Smooth muscle cell (in vitro differentiated cells): ENCODE measurements at regions not wholly inside any gene's neighbourhood (a gene's known extent, or its start where the extent isn't known, plus 50 kb on each side); places are given as distances from the start of the nearest gene placed in this dataset.

Experiments used
- DNase-seq: peaks from one replicate; lab custom pipeline; 2025; ENCODE audit not compliant: unreplicated experiment; lab: John Stamatoyannopoulos, UW
- H2AFZ ChIP-seq: fragments of 200-600 bp; sonication (generic); 2 replicates; pipeline ENCODE4 v1.6.0; 2016; ENCODE audit warnings: antibody characterized with exemption, low read depth, mild to moderate bottlenecking
- H3F3A ChIP-seq: fragments of 200-600 bp; sonication (generic); 2 replicates; pipeline ENCODE4 v1.6.0; 2017; ENCODE audit warnings: antibody characterized with exemption, low read depth
- H3K27ac ChIP-seq: fragments of 200-600 bp; sonication (generic); 2 replicates; pipeline ENCODE4 v1.5.1; 2016; ENCODE audit warnings: low read depth, mild to moderate bottlenecking
- H3K27me3 ChIP-seq: fragments of 200-600 bp; sonication (generic); 2 replicates; pipeline ENCODE4 v1.6.1; 2016; ENCODE audit warnings: low read depth, mild to moderate bottlenecking
- H3K36me3 ChIP-seq: fragments of 200-600 bp; sonication (generic); 2 replicates; pipeline ENCODE4 v1.5.1; 2016; ENCODE audit warnings: low read depth
- H3K4me1 ChIP-seq: fragments of 200-600 bp; sonication (generic); 2 replicates; pipeline ENCODE4 v1.5.1; 2016; ENCODE audit warnings: low read depth
- H3K4me2 ChIP-seq: fragments of 200-600 bp; sonication (generic); 2 replicates; pipeline ENCODE4 v1.6.0; 2016; ENCODE audit warnings: mild to moderate bottlenecking
- H3K4me3 ChIP-seq: fragments of 200-600 bp; sonication (generic); 2 replicates; pipeline ENCODE4 v1.5.1; 2016; ENCODE audit warnings: mild to moderate bottlenecking
- H3K79me2 ChIP-seq: fragments of 200-600 bp; sonication (generic); 2 replicates; pipeline ENCODE4 v1.6.0; 2016; ENCODE audit warnings: low read depth, mild to moderate bottlenecking
- H3K9ac ChIP-seq: fragments of 200-600 bp; sonication (generic); 2 replicates; pipeline ENCODE4 v1.6.0; 2016; ENCODE audit warnings: low read depth
- H3K9me3 ChIP-seq: fragments of 200-600 bp; sonication (generic); replicated peaks from 2 replicates; pipeline ENCODE4 v1.5.1; 2016; ENCODE audit warnings: low read depth
- H4K20me1 ChIP-seq: fragments of 200-600 bp; sonication (generic); 2 replicates; pipeline ENCODE4 v1.6.0; 2016; ENCODE audit warnings: low read depth
- WGBS: methylation state at CpG from one replicate; pipeline ENCODE4 v1.1.7; 2016; ENCODE audit warnings: low lambda C conversion rate; 5-methylcytosine and 5-hydroxymethylcytosine counted together
- TF ChIP-seq, protein P1 (sequence below): fragments of 200-600 bp; sonication (generic); IDR thresholded peaks from 2 replicates; pipeline ENCODE4 v1.5.1; 2017; ENCODE audit warnings: borderline replicate concordance, mild to moderate bottlenecking, antibody characterized with exemption; ENCODE audit not compliant: insufficient read depth, poor library complexity, severe bottlenecking

DNA sequence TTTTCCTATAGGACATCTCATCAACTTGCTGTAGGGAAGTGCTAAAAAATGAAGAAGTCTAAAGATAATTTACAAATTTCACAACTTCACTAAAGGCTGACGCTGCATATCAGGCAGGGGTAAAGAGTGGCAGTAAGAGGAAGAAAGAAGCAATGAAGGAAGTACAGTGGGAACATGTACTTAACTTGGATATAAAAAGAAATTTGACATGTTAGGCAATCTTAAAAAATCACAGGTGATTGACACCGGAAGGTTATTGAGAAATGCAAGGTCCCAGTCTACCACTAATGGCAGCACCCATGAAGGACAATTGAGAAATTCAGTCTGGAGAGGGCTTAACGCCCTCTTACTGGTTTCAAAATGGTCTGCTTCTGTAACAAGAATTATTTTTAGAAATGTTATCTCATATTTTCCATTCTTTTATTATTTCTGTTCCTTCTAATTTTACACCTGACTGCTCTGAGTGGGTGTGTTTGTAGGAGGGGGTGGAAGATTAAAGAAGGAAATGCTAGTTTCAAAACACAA lies 358.1 kb downstream of the KCNJ2 start:
- 92% methylated on average over 3 of the region's 3 CpGs for WGBS
- H3K36me3 ChIP-seq, result no peaks in the 10 kb centered on the region

DNA sequence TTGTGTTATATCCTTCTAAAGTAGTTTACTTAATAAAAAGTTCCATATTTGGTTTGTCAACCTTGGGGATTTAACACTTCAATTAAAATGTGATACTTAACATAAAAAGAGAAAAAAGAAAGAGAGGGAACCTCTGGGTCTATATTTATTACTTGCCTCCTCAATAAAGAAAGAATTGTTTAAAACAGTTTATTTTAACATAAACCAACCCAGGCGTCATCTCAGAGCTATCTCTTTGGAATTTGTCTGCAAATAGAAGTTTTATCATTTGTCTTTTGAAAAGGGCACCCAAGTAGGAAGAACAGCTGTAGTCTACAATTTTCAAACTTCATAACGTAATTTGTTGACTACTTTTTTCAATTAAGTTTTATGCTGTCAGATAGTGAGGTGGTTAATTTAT lies 364.1 kb downstream of the KCNJ2 start:
- H3K27me3 ChIP-seq, result peaks cover 3% of the 10 kb centered on the region
- H2AFZ ChIP-seq, result no peak overlapping the region
- no peak overlapping the region for H3K4me2 ChIP-seq
- 73% methylated on average over 2 of the region's 2 CpGs for WGBS
- no peak for DNase-seq
- no peaks in the 10 kb centered on the region for H3K4me1 ChIP-seq
- H3F3A ChIP-seq, result no peaks in the 10 kb centered on the region
- H3K4me3 ChIP-seq, result no peak overlapping the region
- H4K20me1 ChIP-seq, result no peaks in the 10 kb centered on the region
- no peaks in the 10 kb centered on the region for H3K79me2 ChIP-seq
- H3K27ac ChIP-seq, result no peak overlapping the region
- no peaks in the 10 kb centered on the region for H3K36me3 ChIP-seq
- no peak overlapping the region for H3K9ac ChIP-seq
- H3K9me3 ChIP-seq, result no peaks in the 10 kb centered on the region
- TF ChIP-seq, protein P1, sequence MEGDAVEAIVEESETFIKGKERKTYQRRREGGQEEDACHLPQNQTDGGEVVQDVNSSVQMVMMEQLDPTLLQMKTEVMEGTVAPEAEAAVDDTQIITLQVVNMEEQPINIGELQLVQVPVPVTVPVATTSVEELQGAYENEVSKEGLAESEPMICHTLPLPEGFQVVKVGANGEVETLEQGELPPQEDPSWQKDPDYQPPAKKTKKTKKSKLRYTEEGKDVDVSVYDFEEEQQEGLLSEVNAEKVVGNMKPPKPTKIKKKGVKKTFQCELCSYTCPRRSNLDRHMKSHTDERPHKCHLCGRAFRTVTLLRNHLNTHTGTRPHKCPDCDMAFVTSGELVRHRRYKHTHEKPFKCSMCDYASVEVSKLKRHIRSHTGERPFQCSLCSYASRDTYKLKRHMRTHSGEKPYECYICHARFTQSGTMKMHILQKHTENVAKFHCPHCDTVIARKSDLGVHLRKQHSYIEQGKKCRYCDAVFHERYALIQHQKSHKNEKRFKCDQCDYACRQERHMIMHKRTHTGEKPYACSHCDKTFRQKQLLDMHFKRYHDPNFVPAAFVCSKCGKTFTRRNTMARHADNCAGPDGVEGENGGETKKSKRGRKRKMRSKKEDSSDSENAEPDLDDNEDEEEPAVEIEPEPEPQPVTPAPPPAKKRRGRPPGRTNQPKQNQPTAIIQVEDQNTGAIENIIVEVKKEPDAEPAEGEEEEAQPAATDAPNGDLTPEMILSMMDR, result no peak

More for the DNA sequence above, 358.1 kb downstream of the KCNJ2 start:
- H4K20me1 ChIP-seq, result no peaks in the 10 kb centered on the region
- H3F3A ChIP-seq, result no peaks in the 10 kb centered on the region
- no peaks in the 10 kb centered on the region for H3K79me2 ChIP-seq
- peaks cover 3% of the 10 kb centered on the region for H3K27me3 ChIP-seq
- H3K4me1 ChIP-seq, result no peaks in the 10 kb centered on the region
- DNase-seq, result no peak
- no peak overlapping the region for H2AFZ ChIP-seq
- H3K4me3 ChIP-seq, result no peak overlapping the region
- H3K9ac ChIP-seq, result no peak overlapping the region
- H3K4me2 ChIP-seq, result no peak overlapping the region
- TF ChIP-seq, protein P1, result no peak
- no peak overlapping the region for H3K27ac ChIP-seq
- no peaks in the 10 kb centered on the region for H3K9me3 ChIP-seq

DNA sequence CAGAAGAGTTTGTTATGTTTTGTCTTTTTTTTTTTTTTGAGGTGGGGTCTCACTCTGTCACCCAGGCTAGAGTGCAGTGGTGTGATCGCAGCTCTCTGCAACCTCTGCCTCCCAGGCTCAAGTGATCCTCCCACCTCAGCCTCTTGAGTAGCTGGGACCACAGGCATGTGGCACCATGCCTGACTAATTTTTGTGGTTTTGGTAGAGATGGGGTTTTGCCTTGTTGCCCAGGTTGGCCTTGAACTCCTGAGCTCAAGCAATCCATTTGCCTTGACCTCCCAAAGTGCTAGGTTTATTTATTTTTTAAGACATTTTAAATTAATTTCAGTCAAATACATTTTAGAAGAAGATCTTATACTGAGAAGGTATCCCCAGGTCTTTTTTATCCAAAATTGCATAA lies 366.7 kb downstream of the KCNJ2 start:
- Histone ChIP-seq H3K27me3 (peaks cover 3% of the 10 kb centered on the region), H3K27ac (no peak overlapping the region), H3K9me3 (no peaks in the 10 kb centered on the region), H3F3A (no peaks in the 10 kb centered on the region), H3K36me3 (no peaks in the 10 kb centered on the region), H3K9ac (no peak overlapping the region), H3K4me1 (no peaks in the 10 kb centered on the region), H3K4me2 (no peak overlapping the region), H2AFZ (no peak overlapping the region), H3K4me3 (no peak overlapping the region), H4K20me1 (no peaks in the 10 kb centered on the region), H3K79me2 (no peaks in the 10 kb centered on the region)
- no peak for DNase-seq
- TF ChIP-seq, protein P1, result no peak
- WGBS, result 50% methylated on average over 1 of the region's 1 CpG

DNA sequence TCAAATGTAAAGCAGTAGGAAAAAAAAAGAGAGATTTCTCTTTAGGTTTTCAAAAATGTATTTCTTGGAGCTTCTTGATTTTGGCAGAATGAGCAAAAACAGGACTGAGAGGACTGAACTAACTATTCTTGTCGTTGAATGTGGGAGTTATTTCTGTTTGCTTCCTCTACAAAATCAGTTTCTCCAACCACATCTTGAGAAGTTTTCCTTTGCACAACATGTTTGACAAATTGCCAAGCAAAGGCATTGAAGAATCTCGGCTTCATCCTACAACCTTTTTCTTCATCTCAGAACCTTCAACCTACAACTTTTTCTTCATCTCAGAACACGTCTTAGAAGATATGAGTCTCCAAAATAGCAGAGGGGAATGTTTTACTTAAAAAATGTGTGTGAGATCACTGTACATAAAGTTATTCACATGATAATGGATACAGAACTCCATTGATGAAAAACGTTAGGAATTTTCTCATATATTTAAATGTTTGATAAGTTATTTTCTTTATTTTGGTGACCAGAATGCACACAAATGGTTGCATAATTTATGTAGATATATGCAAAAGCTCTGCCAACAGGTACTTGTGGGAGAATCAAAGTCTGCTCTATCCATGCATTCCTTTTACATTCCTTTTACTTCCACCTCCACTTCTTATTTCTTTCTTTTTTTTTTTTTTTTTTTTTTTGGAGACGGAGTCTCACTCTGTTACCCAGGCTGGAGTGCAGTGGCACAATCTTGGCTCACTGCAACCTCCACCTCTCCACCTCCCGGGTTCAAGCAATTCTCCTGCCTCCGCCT lies 370.0 kb downstream of the KCNJ2 start:
- no peak overlapping the region for H3K4me3 ChIP-seq
- H3F3A ChIP-seq, result no peaks in the 10 kb centered on the region
- TF ChIP-seq, protein P1, result no peak
- peaks cover 3% of the 10 kb centered on the region for H3K27me3 ChIP-seq
- no peaks in the 10 kb centered on the region for H3K36me3 ChIP-seq
- no peak overlapping the region for H2AFZ ChIP-seq
- H3K9ac ChIP-seq, result no peak overlapping the region
- no peaks in the 10 kb centered on the region for H4K20me1 ChIP-seq
- no peak for DNase-seq
- H3K79me2 ChIP-seq, result no peaks in the 10 kb centered on the region
- no peak overlapping the region for H3K4me2 ChIP-seq
- no peaks in the 10 kb centered on the region for H3K4me1 ChIP-seq
- 64% methylated on average over 7 of the region's 7 CpGs for WGBS
- H3K9me3 ChIP-seq, result no peaks in the 10 kb centered on the region
- no peak overlapping the region for H3K27ac ChIP-seq
